ENCODE measurements at regions not wholly inside any gene's neighbourhood (a gene's known extent, or its start where the extent isn't known, plus 50 kb on each side); places are given as distances from the start of the nearest gene placed in this dataset.

DNA sequence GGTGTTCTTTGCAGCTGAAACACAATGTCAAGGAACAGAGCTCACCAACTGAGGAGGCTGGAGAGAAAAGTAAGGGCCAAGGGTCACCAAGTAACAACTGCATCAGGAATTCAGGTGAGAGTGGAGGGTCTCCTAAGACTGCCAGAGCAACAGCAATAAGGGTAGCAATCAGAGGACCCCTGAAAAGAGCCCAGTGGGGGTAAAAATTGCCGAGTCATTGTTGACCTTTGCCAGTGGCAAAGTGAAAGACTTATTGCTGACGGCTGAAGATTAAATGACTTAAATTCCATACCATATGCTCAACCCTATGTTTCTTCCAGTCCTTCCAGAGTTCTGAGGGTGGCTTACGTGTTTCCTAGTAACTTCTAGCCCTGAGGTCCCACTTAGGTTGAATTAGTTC lies 51.9 kb upstream of the ARHGAP42 start:
- intact Hi-C loops (cut with DNase I; ENCODE audit: low total_unique reads) = no loop called here
- H3K9me3 ChIP-seq = no peaks in the 10 kb centered on the region
- 86 to 88% methylated on average over 3 of the region's 3 CpGs for WGBS, 2 donors
- TF ChIP-seq, protein P1, sequence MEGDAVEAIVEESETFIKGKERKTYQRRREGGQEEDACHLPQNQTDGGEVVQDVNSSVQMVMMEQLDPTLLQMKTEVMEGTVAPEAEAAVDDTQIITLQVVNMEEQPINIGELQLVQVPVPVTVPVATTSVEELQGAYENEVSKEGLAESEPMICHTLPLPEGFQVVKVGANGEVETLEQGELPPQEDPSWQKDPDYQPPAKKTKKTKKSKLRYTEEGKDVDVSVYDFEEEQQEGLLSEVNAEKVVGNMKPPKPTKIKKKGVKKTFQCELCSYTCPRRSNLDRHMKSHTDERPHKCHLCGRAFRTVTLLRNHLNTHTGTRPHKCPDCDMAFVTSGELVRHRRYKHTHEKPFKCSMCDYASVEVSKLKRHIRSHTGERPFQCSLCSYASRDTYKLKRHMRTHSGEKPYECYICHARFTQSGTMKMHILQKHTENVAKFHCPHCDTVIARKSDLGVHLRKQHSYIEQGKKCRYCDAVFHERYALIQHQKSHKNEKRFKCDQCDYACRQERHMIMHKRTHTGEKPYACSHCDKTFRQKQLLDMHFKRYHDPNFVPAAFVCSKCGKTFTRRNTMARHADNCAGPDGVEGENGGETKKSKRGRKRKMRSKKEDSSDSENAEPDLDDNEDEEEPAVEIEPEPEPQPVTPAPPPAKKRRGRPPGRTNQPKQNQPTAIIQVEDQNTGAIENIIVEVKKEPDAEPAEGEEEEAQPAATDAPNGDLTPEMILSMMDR (IDR thresholded peaks at IDR 0.05) = no peak
- no peak for TF ChIP-seq POLR2A (IDR thresholded peaks at IDR 0.05)
- no peaks in the 10 kb centered on the region for H3K27me3 ChIP-seq
- no peak overlapping the region for H3K27ac ChIP-seq
- no peaks in the 10 kb centered on the region for H3K36me3 ChIP-seq (ENCODE audit: low read depth, missing control alignments)
- H3K4me3 ChIP-seq = no peak overlapping the region
- DNase-seq = no peak
- peaks cover 9% of the 10 kb centered on the region for H3K4me1 ChIP-seq

- Histone ChIP-seq H3K27me3 (no peaks in the 10 kb centered on the region), H3K4me1 (peaks cover 9% of the 10 kb centered on the region), H3K36me3 (ENCODE audit: low read depth, missing control alignments) (no peaks in the 10 kb centered on the region), H3K27ac (no peak overlapping the region), H3K4me3 (no peak overlapping the region), H3K9me3 (no peaks in the 10 kb centered on the region)
- WGBS, 2 donors = 93 to 96% methylated on average over 3 of the region's 3 CpGs
- intact Hi-C loops (cut with DNase I; ENCODE audit: low total_unique reads) = no loop called here
- TF ChIP-seq POLR2A (IDR thresholded peaks at IDR 0.05) = no peak
- TF ChIP-seq, protein P1 (IDR thresholded peaks at IDR 0.05) = no peak
- no peak for DNase-seq
These were observed 50.6 kb upstream of the ARHGAP42 start for GRCh38 chr11:100636536-100636935.
